HFFc6 (cell line): ENCODE measurements at regions not wholly inside any gene's neighbourhood (a gene's known extent, or its start where the extent isn't known, plus 50 kb on each side); places are given as distances from the start of the nearest gene placed in this dataset.

Experiments used
- DNase-seq: peaks from one replicate; pipeline ENCODE4 v3.0.0-alpha.2; 2018
- H3K27ac Mint-ChIP-seq: 2 replicates; pipeline ENCODE4 v1.8.0; 2020; ENCODE audit warnings: mild to moderate bottlenecking, mixed read lengths
- H3K27me3 Mint-ChIP-seq: 2 replicates; pipeline ENCODE4 v1.8.0; 2021; ENCODE audit warnings: mild to moderate bottlenecking, moderate library complexity, mixed read lengths; ENCODE audit not compliant: insufficient read depth
- H3K36me3 Mint-ChIP-seq: 2 replicates; pipeline ENCODE4 v1.8.0; 2021; ENCODE audit warnings: low read depth, mixed read lengths
- H3K4me1 Mint-ChIP-seq: 2 replicates; pipeline ENCODE4 v1.8.0; 2020; ENCODE audit warnings: low read depth, mixed read lengths
- H3K4me3 Mint-ChIP-seq: 2 replicates; pipeline ENCODE4 v1.8.0; 2020; ENCODE audit warnings: mild to moderate bottlenecking, moderate library complexity, mixed read lengths
- H3K9me3 Mint-ChIP-seq: 2 replicates; pipeline ENCODE4 v1.8.0; 2020; ENCODE audit warnings: mild to moderate bottlenecking, mixed read lengths
- TF ChIP-seq, protein P1 (sequence below): fragments of 200-600 bp; sonication (generic); IDR thresholded peaks from 2 replicates; pipeline ENCODE4 v1.5.0; 2021; ENCODE audit warnings: antibody characterized with exemption, mild to moderate bottlenecking

DNA sequence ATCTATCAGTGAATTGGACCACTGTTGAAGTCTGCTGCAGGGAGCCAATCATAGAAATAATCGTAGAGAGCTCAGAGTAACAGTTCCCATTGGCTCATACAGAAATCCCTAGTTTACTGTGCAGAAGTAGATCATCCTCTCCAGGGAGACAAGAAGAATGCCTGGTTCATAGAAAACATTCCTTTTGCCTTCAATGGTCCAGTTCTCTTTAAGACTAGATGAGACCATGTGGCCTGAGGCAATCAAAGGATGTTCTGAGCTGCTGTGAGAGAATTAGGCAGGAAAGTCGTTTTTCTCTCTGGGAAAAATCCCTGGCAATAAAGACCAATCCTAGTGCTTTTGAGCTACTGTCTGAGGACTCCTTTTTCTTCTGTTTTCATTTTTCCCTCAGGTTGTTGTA lies 208.4 kb downstream of the CENPW start:
- H3K4me3 Mint-ChIP-seq: no peak overlapping the region
- H3K36me3 Mint-ChIP-seq: peaks cover 3% of the 10 kb centered on the region; the same call in 1 of the 2 replicates
- no peak overlapping the region for H3K27ac Mint-ChIP-seq
- no peak for DNase-seq
- TF ChIP-seq, protein P1, sequence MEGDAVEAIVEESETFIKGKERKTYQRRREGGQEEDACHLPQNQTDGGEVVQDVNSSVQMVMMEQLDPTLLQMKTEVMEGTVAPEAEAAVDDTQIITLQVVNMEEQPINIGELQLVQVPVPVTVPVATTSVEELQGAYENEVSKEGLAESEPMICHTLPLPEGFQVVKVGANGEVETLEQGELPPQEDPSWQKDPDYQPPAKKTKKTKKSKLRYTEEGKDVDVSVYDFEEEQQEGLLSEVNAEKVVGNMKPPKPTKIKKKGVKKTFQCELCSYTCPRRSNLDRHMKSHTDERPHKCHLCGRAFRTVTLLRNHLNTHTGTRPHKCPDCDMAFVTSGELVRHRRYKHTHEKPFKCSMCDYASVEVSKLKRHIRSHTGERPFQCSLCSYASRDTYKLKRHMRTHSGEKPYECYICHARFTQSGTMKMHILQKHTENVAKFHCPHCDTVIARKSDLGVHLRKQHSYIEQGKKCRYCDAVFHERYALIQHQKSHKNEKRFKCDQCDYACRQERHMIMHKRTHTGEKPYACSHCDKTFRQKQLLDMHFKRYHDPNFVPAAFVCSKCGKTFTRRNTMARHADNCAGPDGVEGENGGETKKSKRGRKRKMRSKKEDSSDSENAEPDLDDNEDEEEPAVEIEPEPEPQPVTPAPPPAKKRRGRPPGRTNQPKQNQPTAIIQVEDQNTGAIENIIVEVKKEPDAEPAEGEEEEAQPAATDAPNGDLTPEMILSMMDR: no peak
- H3K27me3 Mint-ChIP-seq: no peaks in the 10 kb centered on the region
- H3K9me3 Mint-ChIP-seq: peaks cover 14% of the 10 kb centered on the region
- H3K4me1 Mint-ChIP-seq: no peaks in the 10 kb centered on the region

DNA sequence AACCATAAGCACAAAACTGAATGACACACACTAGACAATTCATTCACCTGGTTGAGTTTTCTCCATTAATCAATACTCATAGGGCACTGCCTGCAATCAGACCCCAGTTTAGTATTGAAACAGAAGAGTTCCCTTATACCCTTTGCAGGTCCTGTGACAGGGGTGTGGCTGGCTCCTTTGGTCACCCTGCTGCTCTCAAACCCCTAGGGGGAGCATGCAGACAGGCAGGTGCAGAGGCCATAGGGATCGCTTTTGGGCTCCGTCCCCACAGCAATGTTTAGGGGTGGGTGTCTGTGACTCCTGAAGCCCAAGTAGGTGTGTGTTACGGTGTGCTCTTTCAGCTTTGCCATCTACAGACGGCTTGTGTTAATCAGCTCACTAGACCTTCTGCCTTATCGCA lies 210.4 kb downstream of the CENPW start:
- no peaks in the 10 kb centered on the region for H3K4me1 Mint-ChIP-seq
- no peak overlapping the region for H3K4me3 Mint-ChIP-seq
- no peaks in the 10 kb centered on the region for H3K27me3 Mint-ChIP-seq
- DNase-seq: no peak
- no peak overlapping the region for H3K27ac Mint-ChIP-seq
- peaks cover 3% of the 10 kb centered on the region; the same call in 1 of the 2 replicates for H3K36me3 Mint-ChIP-seq
- TF ChIP-seq, protein P1: no peak
- peaks cover 14% of the 10 kb centered on the region for H3K9me3 Mint-ChIP-seq

DNA sequence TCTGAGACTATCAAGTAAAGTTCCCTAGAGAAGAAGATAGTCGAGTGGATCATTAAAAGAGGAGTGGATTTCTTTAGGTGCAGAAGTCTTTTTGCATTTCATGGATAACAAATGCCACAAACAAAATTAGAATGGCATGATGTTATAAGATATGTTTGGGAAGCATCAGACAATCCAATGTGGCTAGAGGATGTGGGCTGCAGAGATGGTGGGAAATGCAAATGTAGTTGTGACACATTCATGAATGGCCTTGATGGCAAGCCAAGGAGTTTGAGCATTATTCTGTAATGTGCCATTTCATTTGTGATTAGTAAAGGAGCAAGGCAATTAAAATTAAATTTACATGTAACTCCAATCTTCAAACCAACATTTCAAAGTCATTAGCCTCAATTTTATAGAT lies 211.9 kb downstream of the CENPW start:
- H3K36me3 Mint-ChIP-seq: peaks cover 3% of the 10 kb centered on the region; the same call in 1 of the 2 replicates
- DNase-seq: no peak

DNA sequence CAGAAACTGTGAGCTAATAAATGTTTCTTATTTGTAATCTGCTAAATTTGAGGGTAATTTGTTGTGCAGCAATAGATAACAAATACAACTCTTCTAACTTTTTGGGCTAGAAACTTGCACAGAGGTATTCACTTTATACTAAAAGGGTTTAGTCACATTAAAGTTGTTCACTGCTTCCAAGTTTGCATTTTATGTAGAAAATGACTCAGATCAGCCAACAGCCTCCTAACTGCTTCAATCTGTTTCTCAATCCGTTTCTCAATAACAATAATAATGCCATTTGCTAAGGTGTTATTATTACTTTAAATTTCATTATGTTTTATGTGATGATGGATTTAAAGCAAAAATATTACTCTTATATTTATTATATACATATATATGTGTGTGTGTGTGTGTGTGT lies 213.9 kb downstream of the CENPW start:
- Mint-ChIP-seq H3K9me3 (peaks cover 14% of the 10 kb centered on the region), H3K4me1 (no peaks in the 10 kb centered on the region), H3K27ac (no peak overlapping the region), H3K4me3 (no peak overlapping the region), H3K36me3 (peaks cover 3% of the 10 kb centered on the region; the same call in 1 of the 2 replicates), H3K27me3 (no peaks in the 10 kb centered on the region)
- TF ChIP-seq, protein P1: no peak
- DNase-seq: no peak

More for the DNA sequence above, 211.9 kb downstream of the CENPW start:
- H3K4me3 Mint-ChIP-seq: no peak overlapping the region
- H3K4me1 Mint-ChIP-seq: no peaks in the 10 kb centered on the region
- H3K27ac Mint-ChIP-seq: no peak overlapping the region
- TF ChIP-seq, protein P1: no peak
- H3K27me3 Mint-ChIP-seq: no peaks in the 10 kb centered on the region
- H3K9me3 Mint-ChIP-seq: peaks cover 14% of the 10 kb centered on the region

DNA sequence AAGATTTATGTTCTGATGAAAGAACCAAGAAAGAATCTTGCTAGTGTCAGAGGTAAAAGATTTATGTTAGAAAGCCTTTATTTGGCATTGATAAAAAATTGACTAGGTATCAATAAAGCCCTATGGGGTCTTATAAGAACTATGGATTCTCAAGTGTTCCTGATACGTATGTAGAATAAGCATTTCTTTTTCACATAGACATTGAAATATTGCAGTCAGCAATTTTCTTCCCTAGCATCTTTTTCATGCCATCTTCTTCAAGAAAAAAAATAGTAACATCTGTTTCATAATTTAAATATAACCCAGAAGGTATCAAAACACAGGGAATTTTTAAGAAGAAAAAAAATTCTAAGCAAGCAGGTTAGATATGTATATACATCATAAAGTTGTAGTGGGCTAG lies 230.6 kb downstream of the CENPW start:
- H3K36me3 Mint-ChIP-seq: no peaks in the 10 kb centered on the region; the same call in 1 of the 2 replicates

More for the DNA sequence above, 230.6 kb downstream of the CENPW start:
- H3K27me3 Mint-ChIP-seq: no peaks in the 10 kb centered on the region
- no peaks in the 10 kb centered on the region for H3K4me1 Mint-ChIP-seq
- H3K4me3 Mint-ChIP-seq: no peak overlapping the region
- TF ChIP-seq, protein P1: no peak
- no peak for DNase-seq
- H3K27ac Mint-ChIP-seq: no peak overlapping the region
- peaks cover 5% of the 10 kb centered on the region; the same call in 1 of the 2 replicates for H3K9me3 Mint-ChIP-seq
